H1 (cell line): ENCODE measurements at regions not wholly inside any gene's neighbourhood (a gene's known extent, or its start where the extent isn't known, plus 50 kb on each side); places are given as distances from the start of the nearest gene placed in this dataset.

Experiments
- CREB1 ChIP-seq: IDR thresholded peaks from 2 replicates; pipeline ENCODE4 v1.6.1; 2012; ENCODE audit warnings: inconsistent platforms
- JUN ChIP-seq: IDR thresholded peaks from 2 replicates; pipeline ENCODE4 v1.6.1; 2011; ENCODE audit warnings: low read depth, mild to moderate bottlenecking, improper control_type of control experiment, low read length
- KDM1A ChIP-seq: fragments of 200-600, 300-600 bp; sonication (generic); IDR thresholded peaks from 2 replicates; pipeline ENCODE4 v1.7.1; 2016; ENCODE audit warnings: mild to moderate bottlenecking, low read length, borderline replicate concordance
- KDM5A ChIP-seq: fragments of 200-600 bp; IDR thresholded peaks from 2 replicates; pipeline ENCODE4 v1.7.1; 2012; ENCODE audit warnings: mild to moderate bottlenecking, low read length, inconsistent platforms, mixed read lengths
- POLR2A ChIP-seq, 2 experiments: IDR thresholded peaks; 1 replicate in 1 of 2; 2 replicates in 1 of 2; pipeline ENCODE4 v1.6.1; 2011; ENCODE audit warnings: low read depth in 2 of 2, low read length in 2 of 2, mild to moderate bottlenecking in 2 of 2; ENCODE audit errors: control extremely low read depth in 1 of 2
- ZNF274 ChIP-seq: IDR thresholded peaks from 2 replicates; pipeline ENCODE4 v1.7.0; 2012; ENCODE audit warnings: low read length, borderline replicate concordance; ENCODE audit errors: extremely low read depth

DNA sequence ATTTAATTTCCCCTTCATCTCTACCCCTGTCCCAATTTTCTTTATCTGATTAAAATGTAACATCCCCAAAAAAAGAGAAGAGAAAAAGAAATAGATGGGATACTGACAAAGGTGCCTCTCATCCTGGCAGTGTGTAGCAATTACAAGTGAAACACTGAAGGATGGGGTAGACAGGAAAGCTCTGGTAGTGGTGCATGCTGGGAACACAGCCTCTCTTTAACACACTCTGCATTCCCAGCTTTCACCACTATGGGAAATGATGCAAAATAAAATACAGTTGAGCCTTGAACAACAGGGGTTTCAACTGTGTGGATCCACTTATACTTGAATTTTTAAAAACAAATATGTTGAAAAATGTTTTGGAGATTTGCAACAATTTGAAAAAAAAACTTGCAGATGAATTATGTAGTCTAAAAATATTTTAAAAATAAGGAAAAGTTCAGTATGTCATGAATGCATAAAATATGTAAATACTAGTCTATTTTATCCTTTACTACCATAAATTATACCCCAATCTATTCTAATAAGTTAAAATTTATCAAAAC lies 239.2 kb upstream of the DDX53 start:
- TF ChIP-seq KDM5A: no peak
- TF ChIP-seq JUN: no peak
- TF ChIP-seq POLR2A (IDR thresholded peaks at IDR 0.05; ENCODE audit: control extremely low read depth in 1 of 2, low read depth in 2 of 2, low read length in 2 of 2): no peak
- TF ChIP-seq CREB1: no peak
- TF ChIP-seq KDM1A: no peak
- TF ChIP-seq ZNF274: no peak
